ENCODE measurements at regions not wholly inside any gene's neighbourhood (a gene's known extent, or its start where the extent isn't known, plus 50 kb on each side); places are given as distances from the start of the nearest gene placed in this dataset.
"Not testable (repeated sequence)": the region's sequence is repeated elsewhere in the genome, so short reads cannot be mapped to it uniquely, and the experiment has no call there.

DNA sequence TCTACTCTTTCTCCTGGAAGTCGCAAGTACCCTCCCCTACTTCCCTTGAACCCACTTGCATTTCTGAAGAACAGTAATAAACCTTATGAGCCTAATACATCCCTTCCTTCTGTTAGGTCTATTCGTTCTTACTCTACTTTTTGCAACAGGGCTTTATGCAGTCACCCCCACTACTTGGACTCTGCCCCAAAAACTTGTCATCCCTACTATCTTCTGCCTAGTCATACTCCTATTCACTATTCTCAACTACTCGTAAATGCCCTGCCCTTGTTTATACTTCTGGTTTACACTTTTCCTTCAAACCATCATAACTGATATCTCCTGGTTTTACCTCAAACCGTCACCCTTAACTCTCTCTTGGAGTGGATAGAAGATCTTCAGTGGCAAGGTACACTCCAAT lies 55.2 kb upstream of the SLIT2 start:
- DNase-seq (ENCODE audit: low read depth): no peak
- no peak overlapping the region for H3K4me3 ChIP-seq (ENCODE audit: low read length)
- TF ChIP-seq, protein P1, sequence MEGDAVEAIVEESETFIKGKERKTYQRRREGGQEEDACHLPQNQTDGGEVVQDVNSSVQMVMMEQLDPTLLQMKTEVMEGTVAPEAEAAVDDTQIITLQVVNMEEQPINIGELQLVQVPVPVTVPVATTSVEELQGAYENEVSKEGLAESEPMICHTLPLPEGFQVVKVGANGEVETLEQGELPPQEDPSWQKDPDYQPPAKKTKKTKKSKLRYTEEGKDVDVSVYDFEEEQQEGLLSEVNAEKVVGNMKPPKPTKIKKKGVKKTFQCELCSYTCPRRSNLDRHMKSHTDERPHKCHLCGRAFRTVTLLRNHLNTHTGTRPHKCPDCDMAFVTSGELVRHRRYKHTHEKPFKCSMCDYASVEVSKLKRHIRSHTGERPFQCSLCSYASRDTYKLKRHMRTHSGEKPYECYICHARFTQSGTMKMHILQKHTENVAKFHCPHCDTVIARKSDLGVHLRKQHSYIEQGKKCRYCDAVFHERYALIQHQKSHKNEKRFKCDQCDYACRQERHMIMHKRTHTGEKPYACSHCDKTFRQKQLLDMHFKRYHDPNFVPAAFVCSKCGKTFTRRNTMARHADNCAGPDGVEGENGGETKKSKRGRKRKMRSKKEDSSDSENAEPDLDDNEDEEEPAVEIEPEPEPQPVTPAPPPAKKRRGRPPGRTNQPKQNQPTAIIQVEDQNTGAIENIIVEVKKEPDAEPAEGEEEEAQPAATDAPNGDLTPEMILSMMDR (IDR thresholded peaks at IDR 0.05; ENCODE audit: insufficient read depth, low read depth, low read length, missing control alignments): no peak

DNA sequence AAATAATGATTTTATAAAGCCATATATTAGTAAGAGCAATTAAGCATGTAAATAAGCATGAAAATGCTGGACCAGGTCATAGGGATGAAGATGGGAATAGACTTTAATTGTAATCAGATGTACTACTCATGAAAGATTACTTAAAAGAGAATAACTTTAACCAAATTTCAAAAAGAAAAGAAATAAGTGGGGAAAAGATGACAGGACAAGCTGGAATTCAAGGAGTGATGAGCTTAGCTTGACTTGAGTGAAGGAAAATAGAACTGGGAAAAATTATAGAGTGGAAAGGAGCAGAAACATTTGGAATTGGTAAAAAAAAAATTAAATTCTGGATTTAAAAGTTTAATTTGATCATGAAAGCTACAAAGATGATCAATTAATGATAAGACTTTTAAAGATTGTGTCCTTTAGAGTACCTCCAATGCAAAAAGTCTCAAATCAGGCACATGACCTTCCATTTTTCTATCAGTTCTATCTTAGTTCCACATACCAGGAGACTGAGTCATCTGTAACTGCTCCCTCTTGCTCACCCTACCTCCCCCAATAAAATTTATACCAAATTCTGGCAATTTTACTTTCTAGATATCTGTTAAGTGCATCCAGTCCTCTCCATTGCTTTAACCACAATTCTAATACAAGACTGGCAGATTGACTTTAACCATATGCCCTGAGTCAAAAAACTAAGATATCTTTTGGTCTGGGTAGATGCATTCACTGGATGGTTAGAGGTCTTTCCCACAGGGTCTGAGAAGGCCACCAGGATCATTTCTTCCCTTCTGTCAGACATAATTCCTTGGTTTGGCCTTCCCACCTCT lies 56.4 kb upstream of the SLIT2 start:
- TF ChIP-seq, protein P1 (IDR thresholded peaks at IDR 0.05; ENCODE audit: insufficient read depth, low read depth, low read length, missing control alignments): no peak
- no peak for DNase-seq (ENCODE audit: low read depth)
- no peak overlapping the region for H3K4me3 ChIP-seq (ENCODE audit: low read length)

DNA sequence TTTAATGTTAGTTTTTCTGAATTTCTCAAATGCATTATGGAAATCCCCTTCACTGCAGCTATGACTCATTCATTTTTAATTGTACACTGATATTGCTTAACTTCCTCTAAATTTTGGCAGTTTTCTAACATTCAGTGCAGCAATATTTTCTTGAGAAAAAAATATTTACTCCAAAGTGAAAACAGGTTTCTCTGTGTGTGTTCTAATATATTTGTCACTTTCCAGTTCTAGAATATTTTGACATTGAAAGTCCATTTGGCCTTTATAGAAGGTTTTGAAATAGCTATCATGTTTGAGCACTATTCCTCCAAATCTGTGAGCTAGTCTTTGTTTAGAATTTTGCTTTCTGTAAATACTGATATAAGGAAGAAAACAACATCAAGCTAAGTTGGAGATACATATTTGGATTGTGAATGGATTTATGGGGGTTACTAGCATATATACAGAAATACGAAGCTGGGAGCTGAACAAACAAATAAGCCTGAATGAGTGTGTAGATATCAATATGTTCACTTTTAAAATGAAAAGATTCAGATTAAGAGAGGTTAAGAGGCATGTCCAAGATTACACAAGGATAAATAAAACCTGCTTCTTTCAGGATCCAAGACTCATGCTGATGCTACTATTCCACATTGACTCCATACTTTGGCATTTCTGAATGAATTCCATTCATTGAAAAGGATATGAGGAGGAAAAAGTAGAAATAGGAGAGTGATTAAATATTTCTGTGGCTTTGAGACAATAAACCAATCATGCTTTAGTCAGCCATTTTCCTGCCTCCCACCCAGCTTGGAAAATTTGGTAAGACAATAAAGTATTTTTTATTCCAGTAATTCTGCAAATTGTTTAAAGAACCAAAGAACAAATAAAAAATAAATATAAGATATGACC lies 57.3 kb upstream of the SLIT2 start:
- no peak overlapping the region for H3K4me3 ChIP-seq (ENCODE audit: low read length)
- peak; percentile 54 for DNase-seq (ENCODE audit: low read depth)
- TF ChIP-seq, protein P1 (IDR thresholded peaks at IDR 0.05; ENCODE audit: insufficient read depth, low read depth, low read length, missing control alignments): no peak

- TF ChIP-seq, protein P1 (IDR thresholded peaks at IDR 0.05; ENCODE audit: insufficient read depth, low read depth, low read length, missing control alignments): no peak
- peak; percentile 69 for DNase-seq (ENCODE audit: low read depth)
- H3K4me3 ChIP-seq (ENCODE audit: low read length): no peak overlapping the region
Measured at GRCh38 chr4:20193141-20193936, 58.4 kb upstream of the SLIT2 start.

DNA sequence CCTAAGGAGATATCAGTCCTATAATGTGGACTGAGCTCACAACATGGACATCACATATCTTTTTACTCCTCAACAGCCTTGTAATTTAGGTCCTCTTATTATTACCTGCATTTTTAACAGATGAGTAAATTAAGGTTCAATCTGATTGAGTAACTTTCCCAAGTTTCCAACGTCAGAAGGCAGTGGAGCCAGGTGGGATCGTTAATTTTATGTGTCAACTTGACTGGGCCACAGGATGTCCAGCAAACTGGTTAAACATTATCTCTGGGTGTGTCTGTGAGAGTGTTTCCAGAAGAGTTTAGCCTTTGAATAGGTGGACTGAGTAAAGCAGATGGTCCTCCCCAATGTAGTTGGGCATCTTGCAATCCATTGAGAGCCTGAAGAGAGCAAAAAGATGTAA lies 59.0 kb upstream of the SLIT2 start:
- DNase-seq (ENCODE audit: low read depth): peak; percentile 39

GRCh38 chr4:20185103-20185502 lies 66.6 kb upstream of the SLIT2 start:
- TF ChIP-seq, protein P1 (IDR thresholded peaks at IDR 0.05; ENCODE audit: insufficient read depth, low read depth, low read length, missing control alignments): no peak
- DNase-seq (ENCODE audit: low read depth): no peak
- no peak overlapping the region for H3K4me3 ChIP-seq (ENCODE audit: low read length)

More for the DNA sequence above, 59.0 kb upstream of the SLIT2 start:
- no peak overlapping the region for H3K4me3 ChIP-seq (ENCODE audit: low read length)
- TF ChIP-seq, protein P1 (IDR thresholded peaks at IDR 0.05; ENCODE audit: insufficient read depth, low read depth, low read length, missing control alignments): no peak

DNA sequence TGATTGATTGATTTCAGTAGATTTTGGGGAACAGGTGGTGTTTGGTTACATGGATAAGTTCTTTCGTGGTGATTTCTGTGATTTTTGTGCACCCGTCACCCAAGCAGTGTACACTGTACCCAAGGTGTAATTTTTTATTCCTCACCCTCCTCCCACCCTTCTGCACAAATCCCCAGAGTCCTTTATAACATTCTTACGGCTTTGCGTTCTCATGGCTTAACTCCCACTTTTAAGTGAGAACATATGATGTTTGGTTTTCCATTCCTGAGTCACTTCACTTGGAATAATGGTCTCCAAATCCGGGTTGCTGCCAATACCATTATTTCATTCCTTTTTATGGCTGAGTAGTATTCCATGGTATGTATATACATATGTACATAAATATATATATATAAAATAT lies 68.6 kb upstream of the SLIT2 start:
- not testable (repeated sequence) for H3K4me3 ChIP-seq (ENCODE audit: low read length); DNase-seq (ENCODE audit: low read depth)
